B cell (primary cell): ENCODE measurements at regions not wholly inside any gene's neighbourhood (a gene's known extent, or its start where the extent isn't known, plus 50 kb on each side); places are given as distances from the start of the nearest gene placed in this dataset.

Experiments used
- ATAC-seq: fragments of 200-7000 bp; cut with Tn5 transposase; one replicate; pipeline ENCODE4 v1.10.0; 2021; ENCODE audit warnings: low read depth, mild to moderate bottlenecking, moderate number of reproducible peaks, moderate library complexity
- CTCF ChIA-PET: fragments of 350-600 bp; sonication (Branson Sonifier 250); formaldehyde crosslinking; loops from one replicate; lab custom pipeline; 2021; ENCODE audit warnings: antibody characterized with exemption, inconsistent platforms; lab: Charles Lee
- POLR2A ChIA-PET: fragments of 350-600 bp; sonication (Branson Sonifier 250); formaldehyde crosslinking; loops from one replicate; lab custom pipeline; 2021; ENCODE audit warnings: antibody characterized with exemption; lab: Charles Lee
- DNase-seq: peaks from one replicate; pipeline ENCODE4 v3.0.0; 2013
- H2AFZ ChIP-seq: 2 replicates; pipeline ENCODE4 v1.6.1; 2012; ENCODE audit warnings: mild to moderate bottlenecking, low read depth, low read length; ENCODE audit not compliant: insufficient read depth, poor library complexity, severe bottlenecking
- H3K27ac ChIP-seq, 2 donors: 1 replicate in 1 of 2; 2 replicates in 1 of 2; pipeline ENCODE4 v1.5.1; 2012 to 2013; ENCODE audit warnings: low read length in 2 of 2, mild to moderate bottlenecking in 2 of 2, moderate library complexity in 1 of 2
- H3K27me3 ChIP-seq, 4 experiments: fragments of 200-600 bp in 1 of 4; sonication (generic) in 1 of 4; replicated peaks in 1 of 4; 1 replicate in 2 of 4; 2 replicates in 2 of 4; pipeline versions ENCODE4 v1.6.1 to v1.7.0; 2013 to 2016; ENCODE audit warnings: low read length in 3 of 4, mild to moderate bottlenecking in 2 of 4, mixed read lengths in 1 of 4, moderate library complexity in 1 of 4; ENCODE audit not compliant: insufficient read depth in 4 of 4, control insufficient read depth in 3 of 4; ENCODE audit errors: control extremely low read depth in 1 of 4
- H3K36me3 ChIP-seq, 2 experiments: replicated peaks in 1 of 2; 1 replicate in 1 of 2; 2 replicates in 1 of 2; pipeline versions ENCODE4 v1.6.1 to v1.7.1; 2013; ENCODE audit warnings: low read length in 1 of 2; ENCODE audit not compliant: insufficient read depth in 2 of 2, control insufficient read depth in 1 of 2; ENCODE audit errors: control extremely low read depth in 1 of 2, extremely low read depth in 1 of 2
- H3K4me1 ChIP-seq, 2 donors: fragments of 200-600 bp in 1 of 2; sonication (generic) in 1 of 2; 1 replicate in 1 of 2; 2 replicates in 1 of 2; pipeline versions ENCODE4 v1.5.1 to v1.6.1; 2013 to 2017; ENCODE audit warnings: low read length in 2 of 2; ENCODE audit not compliant: control insufficient read depth in 2 of 2, insufficient read depth in 2 of 2
- H3K4me2 ChIP-seq: replicated peaks from 2 replicates; pipeline ENCODE3; 2012; ENCODE audit warnings: mild to moderate bottlenecking, low read depth, low read length; ENCODE audit not compliant: poor library complexity, severe bottlenecking
- H3K4me3 ChIP-seq, 5 experiments: fragments of 200-600 bp in 1 of 5; sonication (generic) in 1 of 5; 1 replicate in 3 of 5; 2 replicates in 2 of 5; pipeline versions ENCODE4 v1.5.1 to v1.7.0; 2011 to 2016; ENCODE audit warnings: low read length in 4 of 5, mild to moderate bottlenecking in 4 of 5, low read depth in 2 of 5, control low read depth in 1 of 5, moderate library complexity in 1 of 5; ENCODE audit not compliant: insufficient read depth in 1 of 5; ENCODE audit errors: control extremely low read depth in 1 of 5, extremely low read depth in 1 of 5
- H3K79me2 ChIP-seq: fragments of 200-600 bp; sonication (generic); one replicate; pipeline ENCODE4 v1.6.0; 2016; ENCODE audit warnings: low read length; ENCODE audit not compliant: control insufficient read depth, insufficient read depth
- H3K9ac ChIP-seq: fragments of 200-600 bp; sonication (generic); 2 replicates; pipeline ENCODE4 v1.6.1; 2017; ENCODE audit warnings: mild to moderate bottlenecking, low read length, moderate library complexity
- H3K9me3 ChIP-seq, 3 donors: one replicate each; pipeline versions ENCODE4 v1.6.1 to v1.7.1; 2013; ENCODE audit warnings: low read length in 2 of 3; ENCODE audit not compliant: control insufficient read depth in 2 of 3, insufficient read depth in 1 of 3; ENCODE audit errors: control extremely low read depth in 1 of 3
- H4K20me1 ChIP-seq: 2 replicates; pipeline ENCODE4 v1.6.0; 2012; ENCODE audit warnings: mild to moderate bottlenecking, low read length; ENCODE audit not compliant: insufficient read depth, control insufficient read depth, poor library complexity, severe bottlenecking
- H3K27ac Mint-ChIP-seq: one replicate; pipeline ENCODE4 v1.8.0; 2021; ENCODE audit warnings: mixed read lengths
- H3K27me3 Mint-ChIP-seq: one replicate; pipeline ENCODE4 v1.8.0; 2021; ENCODE audit warnings: mixed read lengths
- H3K4me1 Mint-ChIP-seq: one replicate; pipeline ENCODE4 v1.8.0; 2021; ENCODE audit warnings: mixed read lengths
- H3K4me3 Mint-ChIP-seq: one replicate; pipeline ENCODE4 v1.8.0; 2021; ENCODE audit warnings: mixed read lengths
- H3K9me3 Mint-ChIP-seq: one replicate; pipeline ENCODE4 v1.8.0; 2022; ENCODE audit warnings: mixed read lengths; ENCODE audit not compliant: insufficient read depth
- EZH2 ChIP-seq: IDR thresholded peaks from 2 replicates; pipeline ENCODE4 v1.6.1; 2012; ENCODE audit warnings: borderline replicate concordance, low read depth, mild to moderate bottlenecking, moderate library complexity, low read length; ENCODE audit not compliant: insufficient read depth, poor library complexity, severe bottlenecking
- whole genome bisulfite sequencing: methylation state at CpG from one replicate; pipeline ENCODE4 v1.1.5; 2013; ENCODE audit warnings: missing lambda C conversion rate; ENCODE audit not compliant: insufficient coverage; 5-methylcytosine and 5-hydroxymethylcytosine counted together
- intact Hi-C: fragments of 100-400 bp; cut with micrococcal nuclease; formaldehyde crosslinking; loops from one replicate; pipeline ENCODE4 v1.10.0; 2022
- TF ChIP-seq, protein P1 (sequence below): fragments of 200-600 bp; IDR thresholded peaks from one replicate; pipeline ENCODE4 v1.8.0; 2022; ENCODE audit warnings: antibody characterized with exemption, mild to moderate bottlenecking

GRCh38 chr15:94615688-94616087 is 384.3 kb downstream of the MCTP2 start:
- H3K27ac Mint-ChIP-seq, result no peak overlapping the region
- Histone ChIP-seq H3K9me3 (no peaks in the 10 kb centered on the region), H3K4me3 (no peak overlapping the region), H3K9ac (no peak overlapping the region), H4K20me1 (no peaks in the 10 kb centered on the region), H2AFZ (no peak overlapping the region), H3K36me3 (no peaks in the 10 kb centered on the region), H3K4me1 (no peaks in the 10 kb centered on the region), H3K27me3 (peaks cover 0 to 4% (median 2%) of the 10 kb centered on the region in 4 experiments), H3K79me2 (no peaks in the 10 kb centered on the region), H3K4me2 (no peak overlapping the region), H3K27ac (no peak overlapping the region)
- H3K9me3 Mint-ChIP-seq, result no peaks in the 10 kb centered on the region
- WGBS, result no CpG with 5 or more reads among the region's 3 CpGs
- ChIA-PET CTCF (no interaction called here), POLR2A (no interaction called here)
- ATAC-seq, result no peak
- TF ChIP-seq, protein P1, sequence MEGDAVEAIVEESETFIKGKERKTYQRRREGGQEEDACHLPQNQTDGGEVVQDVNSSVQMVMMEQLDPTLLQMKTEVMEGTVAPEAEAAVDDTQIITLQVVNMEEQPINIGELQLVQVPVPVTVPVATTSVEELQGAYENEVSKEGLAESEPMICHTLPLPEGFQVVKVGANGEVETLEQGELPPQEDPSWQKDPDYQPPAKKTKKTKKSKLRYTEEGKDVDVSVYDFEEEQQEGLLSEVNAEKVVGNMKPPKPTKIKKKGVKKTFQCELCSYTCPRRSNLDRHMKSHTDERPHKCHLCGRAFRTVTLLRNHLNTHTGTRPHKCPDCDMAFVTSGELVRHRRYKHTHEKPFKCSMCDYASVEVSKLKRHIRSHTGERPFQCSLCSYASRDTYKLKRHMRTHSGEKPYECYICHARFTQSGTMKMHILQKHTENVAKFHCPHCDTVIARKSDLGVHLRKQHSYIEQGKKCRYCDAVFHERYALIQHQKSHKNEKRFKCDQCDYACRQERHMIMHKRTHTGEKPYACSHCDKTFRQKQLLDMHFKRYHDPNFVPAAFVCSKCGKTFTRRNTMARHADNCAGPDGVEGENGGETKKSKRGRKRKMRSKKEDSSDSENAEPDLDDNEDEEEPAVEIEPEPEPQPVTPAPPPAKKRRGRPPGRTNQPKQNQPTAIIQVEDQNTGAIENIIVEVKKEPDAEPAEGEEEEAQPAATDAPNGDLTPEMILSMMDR, result no peak
- no peak for TF ChIP-seq EZH2
- H3K4me1 Mint-ChIP-seq, result no peaks in the 10 kb centered on the region
- DNase-seq, result no peak
- intact Hi-C loops, result no loop called here
- peaks cover 28% of the 10 kb centered on the region for H3K27me3 Mint-ChIP-seq
- no peak overlapping the region for H3K4me3 Mint-ChIP-seq

DNA sequence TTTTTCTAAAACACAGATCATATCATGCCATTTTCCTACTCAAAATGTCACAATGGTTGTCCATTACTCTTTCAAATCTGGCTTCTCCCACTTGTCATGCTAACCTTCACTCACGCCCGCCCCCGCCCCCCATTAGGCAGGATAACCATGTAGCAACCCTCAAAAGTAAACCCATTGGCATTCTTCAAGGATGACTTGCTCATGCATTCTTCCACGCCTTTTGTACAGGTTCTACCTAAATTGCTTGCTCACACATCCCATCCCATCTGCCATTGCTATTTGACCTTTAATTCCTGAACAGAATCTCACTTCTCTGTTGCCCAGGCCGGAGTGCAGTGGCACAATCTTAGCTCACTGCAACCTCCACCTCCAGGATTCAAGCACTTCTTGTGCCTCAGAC is 389.3 kb downstream of the MCTP2 start:
- DNase-seq (no peak), ATAC-seq (no peak)
- peaks cover 0 to 4% (median 0%) of the 10 kb centered on the region in 4 experiments for H3K27me3 ChIP-seq
- ChIA-PET CTCF (no interaction called here), POLR2A (no interaction called here)
- H3K4me1 ChIP-seq, result no peaks in the 10 kb centered on the region
- H3K36me3 ChIP-seq, result no peaks in the 10 kb centered on the region
- no peak overlapping the region for H3K4me2 ChIP-seq
- no peak overlapping the region for H3K27ac Mint-ChIP-seq
- intact Hi-C loops, result no loop called here
- no peaks in the 10 kb centered on the region for H4K20me1 ChIP-seq
- H3K79me2 ChIP-seq, result no peaks in the 10 kb centered on the region
- 94% methylated on average over 5 of the region's 5 CpGs for WGBS
- H3K4me3 Mint-ChIP-seq, result no peak overlapping the region
- H3K9me3 ChIP-seq, result no peaks in the 10 kb centered on the region
- H3K9me3 Mint-ChIP-seq, result no peaks in the 10 kb centered on the region
- H3K9ac ChIP-seq, result no peak overlapping the region
- no peaks in the 10 kb centered on the region for H3K4me1 Mint-ChIP-seq
- H3K27ac ChIP-seq, result no peak overlapping the region
- no peak for TF ChIP-seq EZH2
- TF ChIP-seq, protein P1, result no peak
- H3K4me3 ChIP-seq, result no peak overlapping the region
- H3K27me3 Mint-ChIP-seq, result peaks cover 6% of the 10 kb centered on the region
- no peak overlapping the region for H2AFZ ChIP-seq
